Epithelial cell of esophagus (primary cell): ENCODE measurements at regions not wholly inside any gene's neighbourhood (a gene's known extent, or its start where the extent isn't known, plus 50 kb on each side); places are given as distances from the start of the nearest gene placed in this dataset.

ENCODE experiments used
- DNase-seq: peaks from one replicate; pipeline ENCODE4 v3.0.0; 2010; ENCODE audit warnings: low read depth
- H3K4me3 ChIP-seq: 2 replicates; pipeline ENCODE4 v1.5.1; 2011; ENCODE audit warnings: mild to moderate bottlenecking, low read length, control low read depth
- CTCF ChIP-seq: IDR thresholded peaks from 2 replicates; pipeline ENCODE4 v1.5.1; 2011; ENCODE audit warnings: low read depth, mild to moderate bottlenecking, low read length, control low read depth, inconsistent platforms; ENCODE audit not compliant: insufficient read depth; ENCODE audit errors: missing control alignments

DNA sequence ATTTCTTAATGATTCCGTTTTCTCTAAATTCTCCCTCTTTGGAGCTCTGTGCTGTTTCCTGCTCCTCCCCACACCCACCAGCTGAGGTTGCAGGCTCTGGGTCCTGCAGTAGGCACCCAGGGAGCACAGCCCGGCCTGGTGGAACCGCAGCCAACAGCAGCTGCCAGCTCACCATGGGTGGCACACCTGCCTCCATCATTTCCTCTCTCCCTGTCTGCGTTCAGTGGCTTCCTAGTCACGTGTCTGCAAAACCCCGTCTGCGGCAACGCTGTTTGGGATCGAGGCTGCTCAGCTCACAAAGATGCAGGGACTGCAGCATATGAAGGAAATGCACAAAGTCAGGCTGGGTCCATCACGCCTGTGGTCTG lies 367.8 kb downstream of the IRX2 start:
- TF ChIP-seq CTCF = no peak
- no peak overlapping the region for H3K4me3 ChIP-seq
- DNase-seq = no peak

GRCh38 chr5:2382776-2383697 lies 368.4 kb downstream of the IRX2 start:
- H3K4me3 ChIP-seq = no peak overlapping the region
- no peak for DNase-seq
- TF ChIP-seq CTCF = no peak

GRCh38 chr5:2381861-2382260 lies 369.6 kb downstream of the IRX2 start:
- no peak for TF ChIP-seq CTCF
- no peak overlapping the region for H3K4me3 ChIP-seq
- no peak for DNase-seq

DNA sequence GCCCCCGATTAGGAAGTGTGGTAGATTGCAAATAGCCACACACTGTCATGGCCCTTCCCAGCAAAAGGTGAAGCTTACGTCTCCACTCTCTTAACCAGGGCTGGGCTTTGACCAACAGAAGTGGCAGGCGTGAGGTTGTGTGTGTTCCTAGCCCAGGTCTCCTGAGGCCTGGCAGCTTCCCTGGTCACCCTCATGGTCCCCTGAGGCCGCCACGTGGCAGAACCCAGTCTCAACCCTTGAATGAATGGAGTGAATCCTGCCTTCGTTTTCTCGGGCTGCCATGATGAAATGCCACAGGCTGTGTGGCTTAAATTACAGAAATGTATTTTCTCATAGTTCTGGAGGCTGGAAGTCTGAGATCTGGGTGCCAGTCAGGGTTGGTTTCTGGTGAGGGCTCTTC lies 370.4 kb downstream of the IRX2 start:
- no peak for TF ChIP-seq CTCF
- DNase-seq = no peak
- no peak overlapping the region for H3K4me3 ChIP-seq

GRCh38 chr5:2378976-2379375 lies 372.5 kb downstream of the IRX2 start:
- DNase-seq = no peak
- no peak overlapping the region for H3K4me3 ChIP-seq

DNA sequence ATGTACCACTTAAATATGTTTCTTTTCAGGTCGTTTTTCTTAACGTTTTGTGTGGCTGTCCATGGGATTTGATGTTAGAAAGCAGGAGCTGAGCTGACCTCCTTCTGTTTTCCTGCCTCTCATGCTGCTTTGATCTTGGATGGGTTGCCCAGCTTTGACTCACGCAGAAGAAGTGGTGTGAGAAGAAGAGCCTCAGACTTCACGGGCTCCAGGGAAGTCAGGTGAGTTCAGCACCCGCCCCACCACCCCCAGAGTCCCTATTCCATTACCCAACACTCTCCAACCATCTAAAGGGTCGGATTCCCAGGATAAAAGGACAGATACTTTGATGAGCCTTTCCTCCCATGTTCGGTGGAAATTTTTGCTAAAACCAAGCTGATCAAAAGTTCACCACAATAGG lies 373.4 kb downstream of the IRX2 start:
- TF ChIP-seq CTCF = no peak
- no peak overlapping the region for H3K4me3 ChIP-seq
- no peak for DNase-seq

More at GRCh38 chr5:2378976-2379375, 372.5 kb downstream of the IRX2 start:
- no peak for TF ChIP-seq CTCF

- no peak overlapping the region for H3K4me3 ChIP-seq
- no peak for DNase-seq
- no peak for TF ChIP-seq CTCF
Measured at GRCh38 chr5:2376486-2376885, 375.0 kb downstream of the IRX2 start.
